Neural cell (in vitro differentiated cells): ENCODE measurements at regions not wholly inside any gene's neighbourhood (a gene's known extent, or its start where the extent isn't known, plus 50 kb on each side); places are given as distances from the start of the nearest gene placed in this dataset.

Source experiments
- H2AFZ ChIP-seq: fragments of 200-600, 300-800 bp; sonication (generic), shearing (Covaris generic); 2 replicates; pipeline ENCODE4 v1.6.0; 2014; ENCODE audit warnings: low read depth, mild to moderate bottlenecking, antibody characterized with exemption, low read length, moderate library complexity
- H3F3A ChIP-seq: fragments of 200-600 bp; shearing (Covaris generic); 2 replicates; pipeline ENCODE4 v1.6.1; 2016; ENCODE audit warnings: mild to moderate bottlenecking, moderate library complexity, mixed read lengths, antibody characterized with exemption, low read length; ENCODE audit not compliant: insufficient read depth, poor library complexity, severe bottlenecking
- H3K27ac ChIP-seq: fragments of 200-600, 300-800 bp; sonication (generic), shearing (Covaris generic); 2 replicates; pipeline ENCODE4 v1.5.1; 2014; ENCODE audit warnings: mild to moderate bottlenecking, low read length, moderate library complexity
- H3K27me3 ChIP-seq: fragments of 300-800, 200-600 bp; sonication (generic), shearing (Covaris generic); 2 replicates; pipeline ENCODE4 v1.6.0; 2014; ENCODE audit warnings: mild to moderate bottlenecking, low read depth, low read length, moderate library complexity; ENCODE audit not compliant: insufficient read depth
- H3K36me3 ChIP-seq: fragments of 300-800, 200-600 bp; sonication (generic), shearing (Covaris generic); 2 replicates; pipeline ENCODE4 v1.5.1; 2014; ENCODE audit warnings: mild to moderate bottlenecking, antibody characterized with exemption, low read length, moderate library complexity; ENCODE audit not compliant: insufficient read depth
- H3K4me2 ChIP-seq: fragments of 300-800, 200-600 bp; sonication (generic), shearing (Covaris generic); 2 replicates; pipeline ENCODE4 v1.6.0; 2014; ENCODE audit warnings: mild to moderate bottlenecking, low read length
- H3K4me3 ChIP-seq: fragments of 300-800, 200-600 bp; sonication (generic), shearing (Covaris generic); 2 replicates; pipeline ENCODE4 v1.5.1; 2014; ENCODE audit warnings: mild to moderate bottlenecking, low read length, moderate library complexity
- H3K79me2 ChIP-seq: fragments of 200-600 bp; shearing (Covaris generic); replicated peaks from 2 replicates; pipeline ENCODE4 v1.6.0; 2014; ENCODE audit warnings: mild to moderate bottlenecking, low read length, moderate library complexity; ENCODE audit not compliant: insufficient read depth
- H3K9ac ChIP-seq: fragments of 300-800, 200-600 bp; sonication (generic), shearing (Covaris generic); 2 replicates; pipeline ENCODE4 v1.6.1; 2016; ENCODE audit warnings: mild to moderate bottlenecking, low read length, mixed read lengths
- H3K9me2 ChIP-seq: fragments of 200-600 bp; shearing (Covaris generic); 2 replicates; pipeline ENCODE4 v1.6.1; 2016; ENCODE audit warnings: mild to moderate bottlenecking, low read length, mixed read lengths; ENCODE audit not compliant: insufficient read depth
- H3K9me3 ChIP-seq: fragments of 200-600, 300-800 bp; sonication (generic), shearing (Covaris generic); 2 replicates; pipeline ENCODE4 v1.6.1; 2016; ENCODE audit warnings: mild to moderate bottlenecking, mixed run types, low read length, moderate library complexity, mixed read lengths
- H4K20me1 ChIP-seq: fragments of 200-600 bp; shearing (Covaris generic); 2 replicates; pipeline ENCODE4 v1.6.1; 2016; ENCODE audit warnings: mild to moderate bottlenecking, mixed run types; ENCODE audit not compliant: insufficient read depth
- CTCF ChIP-seq: fragments of 450-650 bp; IDR thresholded peaks from 2 replicates; pipeline ENCODE4 v1.5.1; 2014; ENCODE audit warnings: antibody characterized with exemption, mild to moderate bottlenecking, moderate library complexity; ENCODE audit not compliant: poor library complexity, severe bottlenecking
- EP300 ChIP-seq: fragments of 450-650 bp; conservative IDR thresholded peaks from 2 replicates; pipeline ENCODE4 v1.6.1; 2014; ENCODE audit warnings: antibody characterized with exemption, mild to moderate bottlenecking, moderate library complexity; ENCODE audit not compliant: poor library complexity, severe bottlenecking
- EZH2 ChIP-seq: fragments of 200-600, 300-800 bp; shearing (Covaris generic), sonication (generic); IDR thresholded peaks from 2 replicates; pipeline ENCODE4 v1.6.1; 2014; ENCODE audit warnings: antibody characterized with exemption, low read length, borderline replicate concordance, mild to moderate bottlenecking; ENCODE audit not compliant: insufficient read depth, poor library complexity, severe bottlenecking
- MXI1 ChIP-seq: fragments of 450-650 bp; conservative IDR thresholded peaks from 2 replicates; pipeline ENCODE4 v1.6.1; 2014; ENCODE audit warnings: antibody characterized with exemption, mild to moderate bottlenecking; ENCODE audit not compliant: poor library complexity, severe bottlenecking
- POLR2AphosphoS5 ChIP-seq: IDR thresholded peaks from 2 replicates; pipeline ENCODE4 v1.6.1; 2012
- RAD21 ChIP-seq: fragments of 450-650 bp; conservative IDR thresholded peaks from 2 replicates; pipeline ENCODE4 v1.6.1; 2014; ENCODE audit warnings: antibody characterized with exemption, mild to moderate bottlenecking, moderate library complexity
- REST ChIP-seq: IDR thresholded peaks from 2 replicates; pipeline ENCODE4 v1.6.1; 2012; ENCODE audit warnings: borderline replicate concordance
- SMC3 ChIP-seq: fragments of 450-650 bp; conservative IDR thresholded peaks from 2 replicates; pipeline ENCODE4 v1.6.1; 2014; ENCODE audit warnings: antibody characterized with exemption, mild to moderate bottlenecking, moderate library complexity; ENCODE audit not compliant: poor library complexity
- TAF1 ChIP-seq: IDR thresholded peaks from 2 replicates; pipeline ENCODE4 v1.6.1; 2012; ENCODE audit warnings: low read depth

GRCh38 chr13:22648320-22648801 is 532.4 kb upstream of the SGCG start:
- Histone ChIP-seq H3K9me3 (no peaks in the 10 kb centered on the region), H3K79me2 (no peaks in the 10 kb centered on the region), H3K9me2 (no peaks in the 10 kb centered on the region), H3K36me3 (no peaks in the 10 kb centered on the region), H3K4me3 (no peak overlapping the region), H3F3A (no peaks in the 10 kb centered on the region), H3K9ac (no peak overlapping the region), H3K4me2 (no peak overlapping the region), H4K20me1 (no peaks in the 10 kb centered on the region), H3K27me3 (no peaks in the 10 kb centered on the region), H3K27ac (no peak overlapping the region), H2AFZ (no peak overlapping the region)
- no peak for TF ChIP-seq SMC3
- no peak for TF ChIP-seq MXI1
- TF ChIP-seq CTCF, result no peak
- TF ChIP-seq EP300, result no peak
- no peak for TF ChIP-seq EZH2
- no peak for TF ChIP-seq POLR2AphosphoS5
- no peak for TF ChIP-seq RAD21
- no peak for TF ChIP-seq REST
- no peak for TF ChIP-seq TAF1

GRCh38 chr13:22652796-22653195 is 528.0 kb upstream of the SGCG start:
- H3F3A ChIP-seq, result no peaks in the 10 kb centered on the region
- H3K27me3 ChIP-seq, result no peaks in the 10 kb centered on the region
- TF ChIP-seq CTCF, result no peak
- TF ChIP-seq MXI1, result no peak
- no peak for TF ChIP-seq EZH2
- no peak for TF ChIP-seq REST
- TF ChIP-seq EP300, result no peak
- no peak for TF ChIP-seq RAD21
- no peak for TF ChIP-seq POLR2AphosphoS5
- no peak for TF ChIP-seq SMC3
- H3K4me2 ChIP-seq, result no peak overlapping the region
- no peaks in the 10 kb centered on the region for H3K9me2 ChIP-seq
- no peak overlapping the region for H3K27ac ChIP-seq
- H3K36me3 ChIP-seq, result no peaks in the 10 kb centered on the region
- H3K79me2 ChIP-seq, result no peaks in the 10 kb centered on the region
- no peak overlapping the region for H2AFZ ChIP-seq
- no peak overlapping the region for H3K9ac ChIP-seq
- no peaks in the 10 kb centered on the region for H3K9me3 ChIP-seq
- no peak overlapping the region for H3K4me3 ChIP-seq
- no peaks in the 10 kb centered on the region for H4K20me1 ChIP-seq
